M059J (cell line): ENCODE measurements at regions not wholly inside any gene's neighbourhood (a gene's known extent, or its start where the extent isn't known, plus 50 kb on each side); places are given as distances from the start of the nearest gene placed in this dataset.
A peak's percentile ranks its signal among the peaks of the same experiment; 100 is the strongest.

Experiments
- DNase-seq: peaks from one replicate; pipeline ENCODE4 v3.0.0-alpha.2; 2012; ENCODE audit warnings: low read depth

GRCh38 chr6:165082636-165083035 lies 226.8 kb downstream of the C6orf118 start:
- DNase-seq: no peak

- DNase-seq: no peak
Measured at GRCh38 chr6:165081944-165082532, 227.4 kb downstream of the C6orf118 start.

GRCh38 chr6:165077876-165078275 lies 231.5 kb downstream of the C6orf118 start:
- DNase-seq: no peak

GRCh38 chr6:165071906-165072305 lies 237.5 kb downstream of the C6orf118 start:
- no peak for DNase-seq

GRCh38 chr6:165060720-165061119 lies 248.7 kb downstream of the C6orf118 start:
- peak; percentile 70 for DNase-seq

- peak; percentile 76 for DNase-seq
Measured at GRCh38 chr6:165059032-165059431, 250.4 kb downstream of the C6orf118 start.

GRCh38 chr6:165056292-165056691 lies 253.1 kb downstream of the C6orf118 start:
- DNase-seq: peak; percentile 33

- peak; percentile 77 for DNase-seq
Measured at GRCh38 chr6:165055231-165055630, 254.2 kb downstream of the C6orf118 start.

GRCh38 chr6:165052561-165053480 lies 256.6 kb downstream of the C6orf118 start:
- no peak for DNase-seq

- peak; percentile 17 for DNase-seq
Measured at GRCh38 chr6:165049362-165049761, 260.0 kb downstream of the C6orf118 start.

- DNase-seq: no peak
Measured at GRCh38 chr6:165047952-165048351, 261.5 kb downstream of the C6orf118 start.

- DNase-seq: no peak
Measured at GRCh38 chr6:165045631-165046030, 263.8 kb downstream of the C6orf118 start.

GRCh38 chr6:165042912-165043311 lies 266.5 kb downstream of the C6orf118 start:
- DNase-seq: no peak

- no peak for DNase-seq
Measured at GRCh38 chr6:165040440-165040839, 269.0 kb downstream of the C6orf118 start.

GRCh38 chr6:165034271-165034741 lies 275.1 kb downstream of the C6orf118 start:
- DNase-seq: peak; percentile 4

GRCh38 chr6:165031502-165031901 lies 277.9 kb downstream of the C6orf118 start:
- DNase-seq: no peak

GRCh38 chr6:165025040-165025439 lies 284.4 kb downstream of the C6orf118 start:
- no peak for DNase-seq

- no peak for DNase-seq
Measured at GRCh38 chr6:165019681-165020080, 289.7 kb downstream of the C6orf118 start.

- no peak for DNase-seq
Measured at GRCh38 chr6:165015676-165016075, 293.7 kb downstream of the C6orf118 start.

GRCh38 chr6:165013701-165014100 lies 295.7 kb downstream of the C6orf118 start:
- DNase-seq: peak; percentile 44

GRCh38 chr6:165012183-165012582 lies 297.2 kb downstream of the C6orf118 start:
- no peak for DNase-seq

- DNase-seq: peak; percentile 61
Measured at GRCh38 chr6:165010556-165011535, 298.6 kb downstream of the C6orf118 start.
